ENCODE measurements at regions not wholly inside any gene's neighbourhood (a gene's known extent, or its start where the extent isn't known, plus 50 kb on each side); places are given as distances from the start of the nearest gene placed in this dataset.

DNA sequence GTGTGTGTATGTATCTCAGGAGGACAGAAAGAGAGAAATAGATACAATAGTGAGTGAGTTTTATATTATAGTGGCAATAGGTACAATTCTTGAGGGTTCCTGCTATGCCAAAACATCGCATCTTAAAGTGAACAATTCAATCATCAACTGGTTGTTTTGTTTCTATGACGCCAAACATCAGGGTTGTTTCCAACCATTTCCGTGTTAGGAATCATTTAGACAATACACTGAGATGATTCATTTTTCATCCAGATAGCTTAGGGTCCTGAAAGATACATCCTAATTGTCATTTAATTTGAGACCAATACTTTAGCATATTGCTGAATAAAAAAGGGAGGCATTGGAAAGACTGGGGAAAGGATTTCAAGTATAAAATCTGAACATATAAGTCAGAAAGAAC lies 472.2 kb downstream of the MCTP2 start:
- DNase-seq, result no peak
- H3K9me3 ChIP-seq, result no peaks in the 10 kb centered on the region
- H3K27me3 ChIP-seq, result no peaks in the 10 kb centered on the region
- no peak overlapping the region for H3K4me3 ChIP-seq
- no peaks in the 10 kb centered on the region for H3K36me3 ChIP-seq

DNA sequence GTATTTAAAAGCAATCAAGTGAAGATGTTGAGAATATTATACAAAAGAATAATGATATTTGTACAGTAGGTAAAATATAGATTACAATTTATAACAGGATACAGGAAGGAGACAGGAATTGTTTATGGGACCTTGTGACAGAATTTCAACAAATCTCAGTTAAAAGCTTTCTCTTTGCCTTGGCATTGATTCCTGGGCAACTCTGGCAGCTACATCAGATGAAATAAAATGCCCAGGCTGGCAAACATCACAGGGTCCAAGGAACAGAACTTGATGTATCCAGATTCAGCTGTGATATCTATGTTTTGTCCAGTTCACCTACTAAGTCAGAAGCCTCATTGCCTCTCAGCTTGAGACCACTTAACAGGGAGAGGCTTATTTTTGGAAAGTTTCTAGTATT lies 473.1 kb downstream of the MCTP2 start:
- DNase-seq, result no peak
- H3K27me3 ChIP-seq, result no peaks in the 10 kb centered on the region
- no peak overlapping the region for H3K4me3 ChIP-seq
- H3K9me3 ChIP-seq, result no peaks in the 10 kb centered on the region
- H3K36me3 ChIP-seq, result no peaks in the 10 kb centered on the region

DNA sequence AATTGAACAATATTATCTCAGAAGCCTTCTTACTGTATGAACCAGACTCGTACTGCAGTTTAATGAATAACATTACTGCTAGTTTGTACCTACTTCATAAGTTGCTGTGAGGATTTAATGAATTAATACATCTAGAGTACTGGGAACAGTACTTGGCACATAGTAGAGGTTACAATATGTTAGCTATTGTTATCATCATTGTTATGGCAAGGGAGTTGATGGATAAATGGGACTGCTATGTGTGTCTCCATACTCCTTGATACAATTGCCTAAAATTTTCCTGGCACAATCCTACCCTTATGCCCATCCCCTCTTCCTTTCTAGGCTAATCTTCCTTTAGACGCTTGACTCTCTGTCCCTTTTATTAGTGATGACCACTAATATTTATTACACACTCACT lies 473.6 kb downstream of the MCTP2 start:
- Histone ChIP-seq H3K27me3 (no peaks in the 10 kb centered on the region), H3K9me3 (no peaks in the 10 kb centered on the region), H3K4me3 (no peak overlapping the region), H3K36me3 (no peaks in the 10 kb centered on the region)
- DNase-seq, result no peak

DNA sequence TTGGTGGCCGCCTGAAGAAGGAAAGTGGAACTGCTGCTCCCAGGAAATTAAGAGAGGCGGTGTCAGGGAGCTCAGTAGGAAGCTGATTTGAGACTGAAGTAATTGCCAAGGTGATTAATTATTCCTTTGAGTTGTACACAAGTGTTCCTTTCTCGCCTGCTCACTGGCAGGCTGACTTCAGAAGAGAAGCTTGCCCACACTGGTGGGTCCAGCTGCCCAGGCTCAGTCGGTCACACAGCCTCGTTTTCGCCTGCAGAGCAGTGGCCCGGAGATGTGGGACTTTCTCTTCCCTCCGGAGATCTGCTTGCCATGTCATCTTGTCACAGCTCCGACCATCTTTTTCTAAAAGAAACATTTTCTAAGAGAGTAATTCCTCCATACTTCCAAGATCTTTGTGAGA lies 478.0 kb downstream of the MCTP2 start:
- Histone ChIP-seq H3K4me3 (no peak overlapping the region), H3K27me3 (no peaks in the 10 kb centered on the region), H3K9me3 (no peaks in the 10 kb centered on the region), H3K36me3 (no peaks in the 10 kb centered on the region)
- DNase-seq, result no peak

DNA sequence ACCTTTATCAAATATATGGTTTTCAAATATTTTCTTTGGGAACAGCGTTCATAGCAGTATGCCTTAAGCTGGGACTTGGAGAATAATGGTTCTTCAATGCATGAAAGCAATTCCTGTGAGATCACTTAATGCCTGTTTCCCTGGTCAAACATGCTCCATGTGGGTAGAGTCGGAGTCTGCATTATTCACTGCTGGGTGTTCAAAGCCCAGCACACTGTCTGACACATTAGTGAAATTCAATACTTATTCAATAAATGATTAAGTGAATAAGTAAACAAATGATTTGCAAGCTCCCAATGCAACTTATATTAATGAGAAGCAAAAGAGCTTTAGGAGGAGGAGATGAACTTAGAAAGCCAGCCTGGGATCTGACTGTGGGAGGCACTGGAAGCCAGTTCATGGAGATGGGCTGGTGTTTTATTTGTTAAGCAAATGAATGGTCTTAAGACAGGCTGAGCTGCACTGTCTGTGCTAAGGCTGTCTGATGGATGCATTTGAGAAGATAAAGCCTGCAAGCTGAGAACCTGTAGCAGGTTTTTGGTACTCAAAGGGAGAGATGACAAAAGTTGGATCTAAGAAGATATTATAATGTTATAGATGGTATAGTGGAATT lies 490.8 kb downstream of the MCTP2 start:
- H3K36me3 ChIP-seq, result no peaks in the 10 kb centered on the region
- H3K27me3 ChIP-seq, result no peaks in the 10 kb centered on the region
- no peaks in the 10 kb centered on the region for H3K9me3 ChIP-seq
- H3K4me3 ChIP-seq, result no peak overlapping the region
- no peak for DNase-seq

DNA sequence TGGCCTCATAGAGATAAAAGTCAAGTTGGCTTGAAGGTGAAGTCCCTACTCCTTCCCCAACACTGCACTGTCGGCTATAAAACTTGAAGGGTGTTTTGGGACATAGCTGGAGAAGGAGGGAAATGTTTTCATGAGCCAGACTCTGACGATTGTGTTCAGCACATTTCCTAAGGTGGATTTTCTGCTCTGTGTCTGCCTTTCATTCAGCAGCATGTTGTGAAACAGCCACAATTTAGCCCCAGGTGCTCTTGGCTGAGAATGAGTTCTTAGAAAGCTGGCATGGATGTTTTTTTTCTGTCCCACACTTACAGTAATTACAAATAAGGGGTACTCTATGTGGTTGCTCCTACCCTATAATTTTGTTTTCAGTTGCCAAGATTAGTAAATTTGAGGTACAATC lies 492.4 kb downstream of the MCTP2 start:
- Histone ChIP-seq H3K36me3 (no peaks in the 10 kb centered on the region), H3K4me3 (no peak overlapping the region)
- no peak for DNase-seq

DNA sequence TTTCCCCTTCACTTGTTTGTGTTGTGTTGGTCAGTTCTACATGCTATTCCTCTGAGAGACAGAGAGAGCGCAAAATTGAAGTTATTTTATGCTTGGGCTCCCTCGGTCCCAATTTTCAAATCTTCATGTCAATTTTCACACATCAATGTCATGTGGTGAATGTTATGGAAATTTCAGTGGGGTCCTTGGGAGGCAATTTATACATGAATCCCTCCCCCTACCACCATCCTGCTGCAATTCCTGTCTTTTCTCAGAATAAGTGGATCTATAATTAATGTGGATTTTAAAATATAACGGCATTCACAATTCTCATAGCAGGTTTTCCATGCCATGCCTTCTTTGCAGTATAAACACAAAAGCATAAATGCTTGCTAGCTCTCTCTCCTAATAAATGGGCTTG lies 499.9 kb downstream of the MCTP2 start:
- Histone ChIP-seq H3K27me3 (no peaks in the 10 kb centered on the region), H3K4me3 (no peak overlapping the region), H3K9me3 (no peaks in the 10 kb centered on the region), H3K36me3 (no peaks in the 10 kb centered on the region)
- no peak for DNase-seq

More for the DNA sequence above, 492.4 kb downstream of the MCTP2 start:
- Histone ChIP-seq H3K27me3 (no peaks in the 10 kb centered on the region), H3K9me3 (no peaks in the 10 kb centered on the region)

DNA sequence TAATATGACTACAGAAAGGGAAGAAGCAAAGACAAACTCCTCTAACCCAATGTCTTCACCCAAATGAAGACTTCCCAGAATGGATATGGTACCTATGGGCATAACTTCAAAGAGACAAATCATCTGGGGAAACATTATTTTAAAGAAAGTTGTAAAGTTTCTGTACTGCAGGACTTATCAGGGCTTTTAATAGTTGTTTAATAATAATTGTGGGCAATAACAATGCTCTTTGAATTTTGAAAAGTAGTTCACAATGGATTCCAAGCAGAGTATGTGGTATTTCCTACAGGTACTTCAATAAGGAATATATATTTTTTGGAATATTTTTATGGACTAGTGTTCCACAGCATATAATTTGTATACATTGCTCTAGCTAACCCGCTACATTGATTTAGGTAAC lies 503.1 kb downstream of the MCTP2 start:
- H3K36me3 ChIP-seq, result no peaks in the 10 kb centered on the region
- no peaks in the 10 kb centered on the region for H3K9me3 ChIP-seq
- DNase-seq, result no peak
- no peak overlapping the region for H3K4me3 ChIP-seq
- H3K27me3 ChIP-seq, result no peaks in the 10 kb centered on the region

DNA sequence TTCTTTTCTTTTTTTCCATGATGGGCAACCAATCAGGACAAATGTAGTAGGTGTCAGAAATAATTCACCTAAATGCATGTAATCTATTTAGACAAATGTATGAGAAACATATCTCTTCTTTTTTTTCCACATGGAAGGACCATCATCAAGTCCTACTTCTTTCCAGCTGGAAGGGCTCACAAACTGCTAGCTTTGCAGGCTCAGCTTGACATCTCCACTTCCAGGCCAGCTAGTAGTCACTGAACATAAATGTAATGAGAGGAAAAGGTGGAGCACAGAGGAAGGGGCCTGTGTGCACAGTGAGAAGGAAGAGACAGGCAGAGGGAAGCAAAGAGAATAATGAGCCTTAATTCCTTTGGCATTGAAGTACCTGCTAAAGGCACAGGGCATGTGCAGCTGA lies 504.9 kb downstream of the MCTP2 start:
- Histone ChIP-seq H3K4me3 (no peak overlapping the region), H3K9me3 (no peaks in the 10 kb centered on the region), H3K27me3 (no peaks in the 10 kb centered on the region), H3K36me3 (no peaks in the 10 kb centered on the region)
- DNase-seq, result no peak

DNA sequence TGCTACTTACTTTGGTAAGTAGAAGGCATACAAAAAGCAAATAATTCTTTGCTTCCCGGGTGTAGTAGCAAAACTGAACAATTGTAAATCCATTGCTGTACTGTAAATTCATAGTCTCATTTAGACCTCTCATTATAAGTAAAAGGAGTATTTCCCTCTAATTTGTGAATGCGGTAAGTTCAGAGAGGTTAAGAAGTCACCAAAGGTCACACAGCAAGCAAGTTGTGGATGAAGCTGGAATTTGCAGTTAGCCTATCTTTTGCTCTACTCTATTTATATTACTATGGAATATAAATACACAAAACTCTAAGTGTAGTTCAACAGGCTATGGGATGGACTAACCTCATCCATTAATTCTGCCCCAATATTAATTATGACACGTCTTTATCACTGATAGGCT lies 508.3 kb downstream of the MCTP2 start:
- Histone ChIP-seq H3K27me3 (no peaks in the 10 kb centered on the region), H3K4me3 (no peak overlapping the region), H3K9me3 (no peaks in the 10 kb centered on the region), H3K36me3 (no peaks in the 10 kb centered on the region)
- DNase-seq, result no peak

DNA sequence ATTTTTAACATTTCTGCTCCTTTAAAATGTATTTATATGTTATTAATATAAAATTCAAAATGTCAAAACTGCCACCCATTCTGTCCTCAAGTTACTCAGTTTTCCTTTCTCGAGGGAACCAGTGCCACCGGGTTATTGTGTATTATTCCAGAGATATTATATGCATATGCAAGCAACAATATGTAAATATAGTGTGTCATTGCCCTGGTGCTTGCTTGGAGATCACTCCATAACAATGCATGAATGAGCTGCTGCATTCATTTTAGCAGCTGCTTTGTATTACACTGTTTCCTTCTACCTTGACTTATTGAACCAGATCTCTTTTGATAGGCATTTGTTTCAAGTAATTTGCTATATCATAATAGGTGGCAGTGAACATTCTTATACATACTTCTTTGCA lies 509.1 kb downstream of the MCTP2 start:
- Histone ChIP-seq H3K27me3 (no peaks in the 10 kb centered on the region), H3K36me3 (no peaks in the 10 kb centered on the region), H3K4me3 (no peak overlapping the region), H3K9me3 (no peaks in the 10 kb centered on the region)
- DNase-seq, result no peak

DNA sequence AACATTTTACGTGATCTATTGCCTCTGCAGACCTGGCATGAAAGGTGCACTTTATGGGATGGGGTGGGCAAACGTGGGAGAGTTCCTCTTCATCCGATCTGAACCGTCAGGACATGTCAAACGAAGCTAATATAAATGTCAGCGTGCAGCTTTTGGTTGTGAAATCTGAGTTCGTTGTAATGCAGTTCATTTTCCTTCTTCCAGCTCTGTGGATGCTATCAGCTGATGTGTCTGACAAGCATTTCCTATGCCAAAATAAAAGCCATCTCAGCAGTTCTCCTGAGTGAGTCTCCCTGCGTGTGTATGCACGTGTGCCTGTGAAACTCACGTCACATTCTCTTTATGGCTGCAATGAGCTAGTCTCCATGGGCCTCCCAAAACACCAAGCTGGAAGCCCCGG lies 512.3 kb downstream of the MCTP2 start:
- DNase-seq, result no peak
- no peaks in the 10 kb centered on the region for H3K9me3 ChIP-seq
- H3K4me3 ChIP-seq, result no peak overlapping the region
- no peaks in the 10 kb centered on the region for H3K36me3 ChIP-seq
- no peaks in the 10 kb centered on the region for H3K27me3 ChIP-seq

DNA sequence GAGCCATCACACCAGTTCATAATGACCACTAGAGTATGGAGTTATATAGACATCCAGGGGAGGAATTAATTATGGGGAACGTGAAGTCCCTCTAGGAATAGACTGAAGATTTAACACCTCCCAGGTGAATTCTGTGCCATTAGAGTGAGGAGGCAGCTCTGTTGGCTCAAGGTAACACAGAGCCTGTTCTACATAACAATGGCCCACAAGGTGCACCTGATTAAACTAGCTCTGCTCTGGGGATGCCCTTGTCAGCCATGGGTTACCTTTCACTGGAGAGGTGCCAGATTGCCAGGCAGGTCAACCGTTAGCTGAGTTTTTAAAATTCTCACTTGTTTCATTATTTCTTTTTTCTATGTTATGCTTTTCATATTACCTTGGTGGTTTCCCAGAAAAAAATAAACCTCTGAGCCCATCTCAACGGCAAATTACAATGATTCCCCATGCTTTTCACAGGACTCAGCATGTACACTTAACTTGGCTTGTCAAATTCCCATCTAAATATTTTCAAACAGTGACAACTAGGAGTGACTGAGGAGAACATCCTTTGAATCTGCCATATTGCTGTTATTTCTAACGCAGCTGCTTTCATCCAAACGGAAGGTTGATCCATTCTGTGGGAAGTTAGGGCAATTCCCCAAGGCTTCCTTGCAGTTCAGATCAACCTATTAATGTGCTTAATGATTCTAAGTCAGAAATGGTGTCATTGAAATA lies 512.9 kb downstream of the MCTP2 start:
- no peak for DNase-seq
- Histone ChIP-seq H3K27me3 (no peaks in the 10 kb centered on the region), H3K9me3 (no peaks in the 10 kb centered on the region)

DNA sequence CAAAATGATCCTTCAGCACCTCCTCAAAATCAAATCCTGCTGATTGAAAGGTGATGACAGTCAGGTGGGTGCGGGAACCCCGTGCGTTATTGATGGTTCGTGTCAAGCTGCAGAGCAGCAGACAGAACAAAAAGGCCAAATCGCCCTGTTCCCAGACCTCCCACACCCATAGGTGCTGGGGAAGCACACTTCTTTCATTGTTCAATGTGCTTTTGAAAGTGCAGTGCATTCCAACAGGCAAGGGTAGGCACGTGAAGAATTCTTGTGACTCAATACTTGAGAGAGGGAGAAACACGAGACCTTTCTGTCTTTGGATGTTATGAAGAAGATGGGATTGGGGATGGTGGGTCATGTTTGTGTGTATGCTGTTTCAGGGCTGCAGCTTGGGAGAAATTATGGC lies 514.0 kb downstream of the MCTP2 start:
- no peak for DNase-seq
- no peaks in the 10 kb centered on the region for H3K36me3 ChIP-seq
- no peaks in the 10 kb centered on the region for H3K27me3 ChIP-seq
- H3K9me3 ChIP-seq, result no peaks in the 10 kb centered on the region
- H3K4me3 ChIP-seq, result no peak overlapping the region

More for the DNA sequence above, 512.9 kb downstream of the MCTP2 start:
- no peak overlapping the region for H3K4me3 ChIP-seq
- H3K36me3 ChIP-seq, result no peaks in the 10 kb centered on the region

DNA sequence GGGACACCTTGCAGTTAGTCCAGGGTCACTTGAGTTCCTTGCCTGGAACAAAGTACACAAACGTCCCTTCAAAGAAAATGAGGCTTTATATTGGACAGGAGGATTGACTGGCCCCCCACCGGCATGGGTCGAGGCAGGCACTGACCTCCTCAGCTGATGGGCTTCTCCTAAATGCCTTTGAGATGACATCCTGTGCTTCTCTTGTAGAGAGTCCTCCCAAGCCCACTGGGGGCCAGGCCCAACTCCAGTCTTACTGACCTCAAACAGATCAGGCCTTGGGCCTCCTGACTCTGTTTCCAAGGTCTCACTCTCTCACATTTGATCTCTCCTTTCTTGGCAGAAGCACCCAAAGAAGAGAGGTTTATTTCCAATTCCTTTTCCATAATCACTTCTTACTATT lies 516.1 kb downstream of the MCTP2 start:
- H3K27me3 ChIP-seq, result no peaks in the 10 kb centered on the region
- no peaks in the 10 kb centered on the region for H3K9me3 ChIP-seq
- DNase-seq, result no peak
- no peaks in the 10 kb centered on the region for H3K36me3 ChIP-seq
- no peak overlapping the region for H3K4me3 ChIP-seq

DNA sequence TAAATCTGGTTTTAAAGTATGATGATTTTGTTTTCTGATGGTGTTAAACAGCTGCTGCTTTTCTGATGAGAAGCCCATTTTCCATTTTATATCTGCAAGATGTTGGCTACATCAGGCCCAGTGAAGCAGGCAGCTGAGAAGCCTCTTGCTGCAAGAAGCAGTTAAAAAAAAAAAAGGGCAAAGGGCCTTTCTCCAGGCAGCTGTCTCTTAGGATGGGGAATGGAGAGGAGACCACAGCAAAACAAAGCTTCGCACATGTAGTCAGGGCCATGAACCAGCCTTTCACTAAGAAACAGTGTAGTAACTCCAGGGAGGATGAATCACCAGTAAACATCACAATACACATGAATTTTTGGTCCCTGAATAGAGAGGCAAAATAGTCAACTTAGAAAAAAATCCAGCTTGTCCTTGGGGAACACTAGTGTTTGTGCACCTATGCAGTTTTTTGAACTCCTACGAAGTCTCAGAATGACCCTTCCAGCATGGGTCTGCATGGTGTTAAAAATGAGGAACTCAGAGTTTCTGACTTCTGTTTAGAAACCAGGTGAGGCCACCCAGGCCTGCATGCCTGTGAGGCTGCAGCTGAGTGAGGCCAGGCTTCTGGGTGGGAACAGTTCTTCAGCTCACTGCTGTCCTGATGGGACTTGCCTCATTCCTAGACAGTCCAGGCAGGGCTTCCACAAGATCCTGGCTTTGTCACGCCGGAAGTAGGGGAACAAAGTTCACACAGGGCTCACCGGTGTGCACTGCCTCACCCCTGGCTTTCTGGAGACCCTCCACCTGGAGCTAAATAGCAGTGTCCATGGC lies 518.7 kb downstream of the MCTP2 start:
- Histone ChIP-seq H3K9me3 (no peaks in the 10 kb centered on the region), H3K36me3 (no peaks in the 10 kb centered on the region)
- no peak for DNase-seq

DNA sequence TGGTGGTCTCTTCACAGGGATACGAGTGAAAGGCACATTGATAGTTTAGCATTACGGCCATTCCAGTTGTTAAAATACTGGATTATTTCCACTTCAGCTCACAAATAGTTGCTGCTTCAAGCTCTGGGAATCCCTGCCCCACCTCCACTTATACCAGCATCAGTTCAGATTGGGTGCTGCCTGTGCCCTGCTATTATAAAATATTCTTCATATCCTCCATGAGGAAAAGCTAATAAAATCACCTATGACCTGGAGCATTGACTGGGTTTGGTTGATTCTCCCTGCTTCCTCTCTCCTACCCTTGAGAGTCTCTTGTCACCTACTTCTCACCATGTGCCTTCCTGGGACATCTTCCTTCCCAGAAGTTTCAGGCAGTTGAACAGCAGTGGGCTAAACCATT lies 529.0 kb downstream of the MCTP2 start:
- H3K36me3 ChIP-seq, result no peaks in the 10 kb centered on the region
- no peak for DNase-seq
- no peaks in the 10 kb centered on the region for H3K27me3 ChIP-seq
- no peak overlapping the region for H3K4me3 ChIP-seq
- no peaks in the 10 kb centered on the region for H3K9me3 ChIP-seq

More for the DNA sequence above, 518.7 kb downstream of the MCTP2 start:
- H3K27me3 ChIP-seq, result no peaks in the 10 kb centered on the region
- no peak overlapping the region for H3K4me3 ChIP-seq

DNA sequence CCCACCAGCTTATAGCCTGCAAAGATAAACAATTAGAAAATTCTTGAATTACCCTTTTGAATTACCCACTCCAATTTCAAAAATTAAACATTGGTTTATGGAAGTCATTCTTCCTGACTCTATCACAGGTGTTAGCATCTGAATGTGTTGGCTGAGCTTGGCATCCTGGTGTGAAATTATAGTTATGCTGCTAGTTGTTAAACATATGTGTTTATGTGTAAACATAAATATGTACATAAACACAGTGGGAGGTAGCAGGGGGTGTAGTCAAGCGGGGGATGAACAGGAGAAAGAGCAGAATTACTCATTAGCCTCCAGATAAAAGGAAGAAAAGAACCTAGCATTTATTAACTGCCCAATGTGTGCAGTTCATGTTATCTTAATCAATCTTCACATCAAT lies 530.2 kb downstream of the MCTP2 start:
- Histone ChIP-seq H3K27me3 (no peaks in the 10 kb centered on the region), H3K4me3 (no peak overlapping the region), H3K36me3 (no peaks in the 10 kb centered on the region), H3K9me3 (no peaks in the 10 kb centered on the region)
- DNase-seq, result no peak
